H1 (cell line): ENCODE measurements at regions not wholly inside any gene's neighbourhood (a gene's known extent, or its start where the extent isn't known, plus 50 kb on each side); places are given as distances from the start of the nearest gene placed in this dataset.

ENCODE experiments used
- CTCF ChIA-PET: fragments of 300-600 bp; sonication (Branson Sonifier 250); formaldehyde crosslinking; loops from one replicate; lab custom pipeline; 2021; ENCODE audit not compliant: partially characterized antibody; lab: Charles Lee
- POLR2A ChIA-PET: fragments of 300-600 bp; sonication (Branson Sonifier 250); formaldehyde crosslinking; loops from one replicate; lab custom pipeline; 2021; ENCODE audit warnings: inconsistent platforms; ENCODE audit not compliant: partially characterized antibody; lab: Charles Lee
- DNase-seq, 2 experiments: peaks; one replicate each; pipeline versions ENCODE4 v3.0.0 to v3.0.0-alpha.2; 2010 to 2022; ENCODE audit warnings: low spot score in 2 of 2, low read depth in 1 of 2, mixed read lengths in 1 of 2
- FAIRE-seq: peaks from 2 replicates; lab custom pipeline; 2011; peaks lifted over from hg19 to GRCh38; lab: Jason Lieb, UNC
- H2AFZ ChIP-seq: 2 replicates; pipeline ENCODE4 v1.8.1; 2012; ENCODE audit warnings: low read length, inconsistent platforms
- H2AK5ac ChIP-seq: 2 replicates; pipeline ENCODE4 v1.6.1; 2013; ENCODE audit warnings: low read depth, low read length
- H2BK120ac ChIP-seq: replicated peaks from 2 replicates; pipeline ENCODE3; 2013; ENCODE audit warnings: low read depth, low read length, inconsistent platforms
- H2BK12ac ChIP-seq: 2 replicates; pipeline ENCODE4 v1.6.1; 2013; ENCODE audit warnings: low read depth, low read length
- H2BK15ac ChIP-seq: 2 replicates; pipeline ENCODE4 v1.6.1; 2013; ENCODE audit warnings: low read length
- H2BK20ac ChIP-seq: 2 replicates; pipeline ENCODE4 v1.6.1; 2013; ENCODE audit warnings: low read length
- H2BK5ac ChIP-seq: 2 replicates; pipeline ENCODE4 v1.6.1; 2013; ENCODE audit warnings: low read depth, low read length
- H3K14ac ChIP-seq: 2 replicates; pipeline ENCODE4 v1.6.1; 2013; ENCODE audit warnings: inconsistent platforms; ENCODE audit not compliant: insufficient read length
- H3K18ac ChIP-seq: 2 replicates; pipeline ENCODE4 v1.6.1; 2013; ENCODE audit warnings: low read length; ENCODE audit errors: extremely low read depth
- H3K23ac ChIP-seq: 2 replicates; pipeline ENCODE4 v1.6.1; 2013; ENCODE audit warnings: inconsistent platforms; ENCODE audit not compliant: insufficient read length
- H3K23me2 ChIP-seq: 2 replicates; pipeline ENCODE4 v1.6.1; 2013; ENCODE audit warnings: low read depth, low read length
- H3K27ac ChIP-seq: 2 replicates; pipeline ENCODE4 v1.6.1; 2011; ENCODE audit warnings: low read depth, low read length, inconsistent platforms
- H3K27me3 ChIP-seq, 4 experiments: replicated peaks in 1 of 4; 1 replicate in 1 of 4; 2 replicates in 3 of 4; pipeline versions ENCODE4 v1.6.1 to v1.8.1; 2011 to 2013; ENCODE audit warnings: low read length in 3 of 4, mild to moderate bottlenecking in 3 of 4, inconsistent platforms in 2 of 4, mixed read lengths in 2 of 4, moderate library complexity in 1 of 4; ENCODE audit not compliant: control insufficient read depth in 3 of 4, insufficient read depth in 3 of 4; ENCODE audit errors: extremely low read depth in 1 of 4
- H3K36me3 ChIP-seq, 4 experiments: 2 replicates each; pipeline versions ENCODE4 v1.6.1 to v1.8.1; 2011 to 2013; ENCODE audit warnings: mild to moderate bottlenecking in 4 of 4, low read length in 3 of 4, moderate library complexity in 2 of 4, control low read depth in 1 of 4, inconsistent platforms in 1 of 4; ENCODE audit not compliant: insufficient read depth in 4 of 4, control insufficient read depth in 2 of 4
- H3K4ac ChIP-seq: replicated peaks from 2 replicates; pipeline ENCODE3; 2013; ENCODE audit warnings: low read length, low read depth, mixed read lengths, inconsistent platforms; ENCODE audit not compliant: insufficient read length
- H3K4me1 ChIP-seq, 4 experiments: replicated peaks in 1 of 4; 1 replicate in 1 of 4; 2 replicates in 3 of 4; pipeline versions ENCODE4 v1.6.1 to v1.8.1; 2011 to 2013; ENCODE audit warnings: low read length in 3 of 4, inconsistent platforms in 2 of 4, mixed read lengths in 1 of 4; ENCODE audit not compliant: insufficient read depth in 4 of 4, control insufficient read depth in 3 of 4
- H3K4me2 ChIP-seq, 2 experiments: 2 replicates each; pipeline versions ENCODE4 v1.6.1 to v1.8.1; 2011 to 2013; ENCODE audit warnings: low read depth in 2 of 2, low read length in 2 of 2, control low read depth in 1 of 2, inconsistent platforms in 1 of 2, mild to moderate bottlenecking in 1 of 2; ENCODE audit not compliant: insufficient read depth in 1 of 2
- H3K4me3 ChIP-seq, 4 experiments: fragments of 200-600, 300-600 bp in 1 of 4; sonication (generic), shearing (Covaris generic), sonication (Bioruptor Twin) in 1 of 4; 2 replicates each; pipeline versions ENCODE4 v1.5.1 to v1.8.1; 2011 to 2016; ENCODE audit warnings: low read length in 4 of 4, low read depth in 3 of 4, control low read depth in 2 of 4, inconsistent platforms in 2 of 4, mild to moderate bottlenecking in 2 of 4, mixed read lengths in 1 of 4, moderate library complexity in 1 of 4; ENCODE audit not compliant: insufficient read depth in 2 of 4; ENCODE audit errors: extremely low read depth in 1 of 4
- H3K56ac ChIP-seq: replicated peaks from 2 replicates; pipeline ENCODE3; 2013; ENCODE audit warnings: low read depth, mild to moderate bottlenecking, mixed read lengths, low read length, inconsistent platforms; ENCODE audit not compliant: insufficient read length
- H3K79me1 ChIP-seq: 2 replicates; pipeline ENCODE4 v1.6.1; 2013; ENCODE audit warnings: low read depth, low read length, control low read depth
- H3K79me2 ChIP-seq, 2 experiments: 2 replicates each; pipeline versions ENCODE4 v1.6.1 to v1.8.1; 2012 to 2013; ENCODE audit warnings: low read length in 2 of 2, mild to moderate bottlenecking in 2 of 2, inconsistent platforms in 1 of 2; ENCODE audit not compliant: insufficient read depth in 2 of 2, control insufficient read depth in 1 of 2
- H3K9ac ChIP-seq, 4 experiments: replicated peaks in 1 of 4; 1 replicate in 1 of 4; 2 replicates in 3 of 4; pipeline versions ENCODE4 v1.6.1 to v1.8.1; 2011 to 2013; ENCODE audit warnings: low read depth in 3 of 4, low read length in 3 of 4, control low read depth in 2 of 4, mild to moderate bottlenecking in 2 of 4, moderate library complexity in 2 of 4, inconsistent platforms in 1 of 4; ENCODE audit errors: extremely low read depth in 1 of 4
- H3K9me3 ChIP-seq, 2 experiments: 2 replicates each; pipeline versions ENCODE4 v1.6.1 to v1.8.1; 2012 to 2013; ENCODE audit warnings: mild to moderate bottlenecking in 2 of 2, moderate library complexity in 2 of 2, control low read depth in 1 of 2, inconsistent platforms in 1 of 2, low read depth in 1 of 2, low read length in 1 of 2, mixed read lengths in 1 of 2; ENCODE audit not compliant: insufficient read depth in 2 of 2
- H4K20me1 ChIP-seq, 2 experiments: replicated peaks in 1 of 2; 2 replicates each; pipeline versions ENCODE3 to v1.8.1; 2011 to 2013; ENCODE audit warnings: inconsistent platforms in 2 of 2, low read length in 2 of 2, mild to moderate bottlenecking in 1 of 2; ENCODE audit not compliant: insufficient read depth in 2 of 2, control insufficient read depth in 1 of 2
- H4K5ac ChIP-seq: 2 replicates; pipeline ENCODE4 v1.6.1; 2013; ENCODE audit warnings: low read length, low read depth, mixed read lengths, inconsistent platforms; ENCODE audit not compliant: insufficient read length
- H4K8ac ChIP-seq: 2 replicates; pipeline ENCODE4 v1.8.0; 2013; ENCODE audit warnings: mild to moderate bottlenecking, moderate library complexity, low read length, inconsistent platforms; ENCODE audit not compliant: insufficient read depth; ENCODE audit errors: extremely low read depth
- H4K91ac ChIP-seq: replicated peaks from 2 replicates; pipeline ENCODE3; 2013; ENCODE audit warnings: low read length, mixed read lengths, inconsistent platforms; ENCODE audit not compliant: insufficient read length
- ATF3 ChIP-seq: IDR thresholded peaks from 2 replicates; pipeline ENCODE4 v1.6.1; 2011; ENCODE audit warnings: low read depth, mild to moderate bottlenecking, low read length; ENCODE audit not compliant: insufficient read depth
- CBX5 ChIP-seq: fragments of 300-800, 300-1000 bp; sonication (generic); IDR thresholded peaks from 2 replicates; pipeline ENCODE4 v1.7.1; 2016; ENCODE audit warnings: antibody characterized with exemption, low read length, low read depth
- GTF2F1 ChIP-seq: IDR thresholded peaks from 2 replicates; pipeline ENCODE4 v1.6.1; 2012; ENCODE audit warnings: low read depth, low read length, improper control_type of control experiment, borderline replicate concordance
- JUND ChIP-seq: IDR thresholded peaks from 2 replicates; pipeline ENCODE4 v1.6.1; 2011; ENCODE audit warnings: mild to moderate bottlenecking, improper control_type of control experiment, low read length
- POU5F1 ChIP-seq: IDR thresholded peaks from 2 replicates; pipeline ENCODE4 v1.6.1; 2011; ENCODE audit warnings: low read depth, mild to moderate bottlenecking, low read length, moderate library complexity
- RNF2 ChIP-seq: fragments of 200-900, 300-1000 bp; sonication (generic); IDR thresholded peaks from 2 replicates; pipeline ENCODE4 v1.7.1; 2016; ENCODE audit warnings: borderline replicate concordance, low read depth, mild to moderate bottlenecking, antibody characterized with exemption, low read length; ENCODE audit not compliant: poor library complexity, severe bottlenecking; ENCODE audit errors: missing control alignments
- RXRA ChIP-seq: IDR thresholded peaks from 2 replicates; pipeline ENCODE4 v1.6.1; 2011; ENCODE audit warnings: low read depth, mild to moderate bottlenecking, low read length, moderate library complexity; ENCODE audit not compliant: insufficient read depth
- SAP30 ChIP-seq: fragments of 300-600 bp; sonication (generic); IDR thresholded peaks from 2 replicates; pipeline ENCODE4 v1.7.1; 2012; ENCODE audit warnings: low read length, moderate library complexity, mild to moderate bottlenecking, inconsistent platforms; ENCODE audit not compliant: insufficient read depth, insufficient replicate concordance
- SIRT6 ChIP-seq: IDR thresholded peaks from one replicate; pipeline ENCODE4 v1.7.1; 2012; ENCODE audit warnings: low read length, inconsistent platforms
- TAF7 ChIP-seq: optimal IDR thresholded peaks from 2 replicates; pipeline ENCODE3; 2011; ENCODE audit warnings: low read depth, mild to moderate bottlenecking, inconsistent platforms, low read length, moderate library complexity, borderline replicate concordance
- TEAD4 ChIP-seq: IDR thresholded peaks from 2 replicates; pipeline ENCODE4 v1.6.1; 2012; ENCODE audit warnings: low read depth, low read length, inconsistent platforms, mixed read lengths
- ZNF274 ChIP-seq: IDR thresholded peaks from 2 replicates; pipeline ENCODE4 v1.7.0; 2012; ENCODE audit warnings: low read length, borderline replicate concordance; ENCODE audit errors: extremely low read depth
- WGBS, 2 experiments: shearing (Covaris generic) in 1 of 2; methylation state at CpG; one replicate each; pipeline versions ENCODE4 v1.1.6 to v1.1.7; 2013 to 2015; ENCODE audit warnings: low lambda C conversion rate in 2 of 2, mixed read lengths in 2 of 2, inconsistent platforms in 1 of 2, low coverage in 1 of 2, missing lambda C conversion rate in 1 of 2; ENCODE audit not compliant: insufficient replicate concordance in 2 of 2, insufficient coverage in 1 of 2, insufficient read length in 1 of 2; ENCODE audit errors: extremely low coverage in 1 of 2, missing lambda C conversion rate in 1 of 2; 5-methylcytosine and 5-hydroxymethylcytosine counted together

GRCh38 chr22:48247829-48248228 lies 1485.4 kb downstream of the TBC1D22A start:
- Histone ChIP-seq H3K4me3 (no peak overlapping the region), H2BK15ac (no peak overlapping the region), H4K20me1 (no peaks in the 10 kb centered on the region), H3K79me1 (no peaks in the 10 kb centered on the region), H3K4me2 (no peak overlapping the region), H3K23me2 (no peaks in the 10 kb centered on the region), H2BK20ac (no peak overlapping the region), H3K27ac (no peak overlapping the region), H2BK5ac (no peak overlapping the region), H3K14ac (no peak overlapping the region), H3K4ac (no peak overlapping the region), H2AFZ (no peak overlapping the region), H3K18ac (no peak overlapping the region), H3K36me3 (no peaks in the 10 kb centered on the region), H3K4me1 (no peaks in the 10 kb centered on the region; a peak in 1 of 7 replicates), H2BK12ac (no peak overlapping the region), H3K9me3 (no peaks in the 10 kb centered on the region; a peak in 1 of 4 replicates), H3K79me2 (no peaks in the 10 kb centered on the region), H3K27me3 (peaks cover 0 to 4% (median 1%) of the 10 kb centered on the region in 4 experiments; a peak in 1 of 7 replicates), H3K23ac (no peak overlapping the region), H4K91ac (no peak overlapping the region), H4K5ac (no peak overlapping the region), H2AK5ac (no peak overlapping the region), H3K56ac (no peak overlapping the region), H2BK120ac (no peak overlapping the region), H4K8ac (no peak overlapping the region), H3K9ac (no peak overlapping the region)
- POLR2A ChIA-PET = no interaction called here
- CTCF ChIA-PET = no interaction called here
- FAIRE-seq = no peak
- TF ChIP-seq TEAD4 (no peak), SAP30 (no peak), JUND (no peak), GTF2F1 (no peak), CBX5 (no peak), RNF2 (no peak), POU5F1 (no peak), ATF3 (no peak), SIRT6 (no peak), RXRA (no peak), ZNF274 (no peak), TAF7 (no peak)
- DNase-seq = no peak
- WGBS, 2 experiments = 93% methylated on average over 7 of the region's 7 CpGs; no CpG with 5 or more reads in 1 of the 2 experiments
